GM21381 (cell line): ENCODE measurements at regions not wholly inside any gene's neighbourhood (a gene's known extent, or its start where the extent isn't known, plus 50 kb on each side); places are given as distances from the start of the nearest gene placed in this dataset.

Experiments
- ATAC-seq: cut with Tn5 transposase; IDR thresholded peaks from one replicate; pipeline ENCODE4 v1.9.1; 2021; ENCODE audit warnings: mild to moderate bottlenecking, moderate library complexity; ENCODE audit not compliant: unreplicated experiment

DNA sequence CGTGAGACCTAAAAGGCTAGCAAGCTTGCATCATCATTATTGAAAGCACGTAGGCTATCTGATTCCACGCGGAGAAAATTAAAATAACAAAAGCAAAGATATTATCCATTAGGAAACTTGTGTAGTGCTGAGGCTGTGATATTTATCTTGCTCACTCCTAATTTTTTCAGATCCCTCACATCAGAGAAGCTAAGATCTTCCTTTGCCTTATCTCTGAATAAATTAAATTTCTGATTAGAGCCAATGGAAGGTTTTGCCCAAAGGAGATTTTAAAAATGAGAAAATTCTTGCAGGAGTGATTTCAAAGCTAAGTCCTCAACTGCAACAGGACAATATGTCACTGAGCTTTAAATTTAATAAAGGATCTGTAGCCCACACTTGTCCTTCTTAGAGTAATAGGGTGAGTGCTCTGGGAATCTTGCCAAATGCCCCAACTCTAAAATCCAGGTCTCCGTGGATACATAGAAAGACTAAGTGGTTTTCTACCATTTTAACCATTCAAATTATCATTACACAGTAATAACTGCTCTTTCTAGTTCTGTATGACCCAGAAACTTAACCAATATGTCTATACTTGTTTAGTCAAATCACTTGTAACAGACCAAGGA lies 295.0 kb downstream of the CAAP1 start:
- no peak for ATAC-seq

GRCh38 chr9:26579056-26579455 lies 313.5 kb downstream of the CAAP1 start:
- no peak for ATAC-seq

- no peak for ATAC-seq
Observed at GRCh38 chr9:26574898-26575440, 317.6 kb downstream of the CAAP1 start.

DNA sequence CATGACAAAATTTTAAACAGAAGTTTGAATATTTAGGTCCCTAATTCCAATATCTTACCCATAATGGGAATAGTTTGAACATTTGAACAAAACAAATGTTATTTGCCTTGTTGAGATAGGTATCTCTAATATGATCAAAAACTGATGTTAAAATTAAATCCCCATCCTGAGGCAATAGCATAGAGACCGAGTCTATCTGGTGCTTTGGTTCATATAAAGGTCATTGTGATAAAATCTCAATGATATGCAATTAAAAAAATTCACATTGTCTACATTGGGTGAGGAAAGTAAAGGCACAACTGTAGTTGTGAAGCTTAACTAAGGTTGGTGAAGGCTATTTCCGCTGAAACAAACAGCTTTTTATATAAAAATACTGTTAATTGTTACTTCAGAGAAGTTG lies 318.3 kb downstream of the CAAP1 start:
- no peak for ATAC-seq

DNA sequence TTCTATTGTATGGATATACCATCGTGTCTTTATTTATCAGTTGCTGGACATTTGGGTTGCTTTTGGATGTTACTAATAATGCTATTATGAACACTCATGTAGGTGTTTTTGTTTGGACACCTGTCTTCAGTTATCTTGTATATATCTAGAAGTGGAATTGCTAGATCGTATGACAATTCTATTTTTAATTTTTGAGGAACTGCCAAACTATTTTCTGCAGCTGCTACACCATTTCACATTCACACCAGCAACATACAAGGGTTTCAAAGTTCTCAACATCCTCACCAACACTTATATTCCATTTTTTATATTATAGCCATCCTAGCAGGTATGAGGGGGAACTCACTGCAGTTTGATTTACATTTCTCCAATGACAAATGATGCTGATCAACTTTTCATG lies 324.6 kb downstream of the CAAP1 start:
- no peak for ATAC-seq

DNA sequence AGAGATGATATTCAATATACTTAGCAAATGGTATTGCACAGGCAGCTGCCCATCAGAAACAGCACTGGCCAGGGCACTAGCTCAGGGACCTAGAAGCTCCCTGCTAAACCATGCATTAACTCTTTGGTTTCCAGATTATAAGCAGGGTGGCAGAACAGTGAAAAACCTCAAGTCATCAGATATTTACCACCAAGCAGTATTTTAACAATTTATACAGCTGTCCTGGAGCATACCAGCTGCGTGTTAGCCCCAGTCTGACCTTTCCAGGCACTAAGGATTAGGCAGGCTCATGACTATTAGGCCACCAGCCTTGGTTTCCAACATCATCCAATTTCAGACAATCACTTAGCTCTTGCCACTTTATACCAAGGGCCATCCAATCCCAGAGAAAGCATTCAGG lies 326.5 kb downstream of the CAAP1 start:
- no peak for ATAC-seq

- no peak for ATAC-seq
Observed at GRCh38 chr9:26565118-26565517, 327.5 kb downstream of the CAAP1 start.

- ATAC-seq = no peak
Observed at GRCh38 chr9:26562338-26562737, 330.3 kb downstream of the CAAP1 start.

GRCh38 chr9:26561928-26562327 lies 330.7 kb downstream of the CAAP1 start:
- ATAC-seq = no peak

GRCh38 chr9:26559506-26559905 lies 333.1 kb downstream of the CAAP1 start:
- ATAC-seq = no peak

DNA sequence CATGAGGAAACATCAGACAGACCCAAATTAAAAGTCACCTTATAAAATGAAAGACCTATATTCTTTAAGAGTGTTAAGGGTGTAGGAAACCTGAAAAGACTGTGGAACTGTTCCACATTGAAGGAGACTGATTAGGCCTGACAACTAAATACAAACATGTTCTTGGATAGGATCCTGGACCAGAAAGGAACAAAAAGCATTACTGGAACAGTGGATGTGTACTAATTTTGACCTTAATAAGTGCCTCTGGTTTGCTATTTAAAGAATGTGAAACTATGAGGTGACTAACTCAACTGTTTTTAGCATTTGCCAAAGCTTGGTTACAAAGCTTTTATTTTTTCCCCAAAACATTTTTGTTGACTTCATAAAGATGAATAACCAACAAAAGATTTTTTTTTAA lies 340.6 kb downstream of the CAAP1 start:
- ATAC-seq = no peak

- ATAC-seq = no peak
Observed at GRCh38 chr9:26551451-26551850, 341.2 kb downstream of the CAAP1 start.

GRCh38 chr9:26548781-26549290 lies 343.8 kb downstream of the CAAP1 start:
- ATAC-seq = no peak

- no peak for ATAC-seq
Observed at GRCh38 chr9:26539867-26540493, 352.6 kb downstream of the CAAP1 start.

GRCh38 chr9:26537211-26537610 lies 355.4 kb downstream of the CAAP1 start:
- ATAC-seq = no peak

GRCh38 chr9:26535151-26535550 lies 357.5 kb downstream of the CAAP1 start:
- ATAC-seq = no peak

DNA sequence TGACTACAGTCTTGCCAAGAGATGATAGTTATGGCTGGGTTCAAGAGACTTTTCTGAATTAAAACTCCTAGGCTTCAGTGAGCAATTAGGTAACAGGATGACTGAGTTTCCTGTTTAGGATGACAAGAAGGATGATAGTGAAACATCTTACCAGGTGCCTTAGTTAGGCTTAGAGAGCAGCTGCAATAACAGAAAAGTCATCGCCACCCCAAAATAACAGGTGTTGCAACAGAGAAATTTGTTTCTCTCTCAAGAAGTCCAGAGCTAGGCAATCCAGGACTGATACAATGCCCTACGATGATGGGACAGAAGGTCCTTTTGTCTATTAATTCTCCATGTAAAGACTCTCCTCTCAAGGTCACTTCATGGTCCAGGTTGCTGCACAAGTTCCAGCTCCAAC lies 361.8 kb downstream of the CAAP1 start:
- ATAC-seq = no peak

DNA sequence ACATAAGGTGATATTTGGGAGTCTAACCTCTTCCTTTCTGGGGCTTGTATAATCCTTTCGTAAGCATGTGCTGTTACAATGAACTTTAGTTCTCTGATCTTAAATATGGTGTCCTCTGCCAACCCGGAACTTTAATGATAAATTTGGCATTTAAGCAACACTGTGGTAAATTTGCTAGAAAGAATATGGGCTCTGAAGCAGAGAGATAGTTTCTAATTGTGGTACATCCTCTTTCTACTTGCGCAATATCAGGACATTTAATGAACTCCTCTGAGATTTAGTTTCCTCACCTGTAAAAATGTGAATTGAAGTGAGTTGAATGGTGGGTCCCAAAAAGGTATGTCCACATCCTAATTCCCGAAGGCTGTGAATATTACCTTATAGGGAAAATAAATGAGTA lies 364.7 kb downstream of the CAAP1 start:
- ATAC-seq = no peak

DNA sequence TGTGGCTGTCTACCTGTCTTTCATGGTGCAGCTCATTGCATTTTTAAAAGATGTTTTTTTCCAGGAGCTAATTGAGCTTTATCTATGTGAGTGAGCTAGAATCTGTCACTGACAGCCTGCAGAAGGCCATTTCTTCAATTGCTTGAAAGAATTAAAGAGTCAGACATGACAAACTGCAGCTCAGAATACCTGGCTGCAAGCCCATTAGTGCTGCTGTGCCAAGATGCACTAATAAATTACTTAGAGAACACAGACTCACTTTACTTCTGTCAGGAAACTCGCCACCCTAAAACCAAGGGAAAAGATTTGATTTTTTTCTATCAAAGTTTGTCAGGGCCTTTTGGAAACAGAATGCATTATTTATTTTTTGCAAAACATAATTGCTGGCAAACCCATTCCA lies 368.3 kb downstream of the CAAP1 start:
- no peak for ATAC-seq

DNA sequence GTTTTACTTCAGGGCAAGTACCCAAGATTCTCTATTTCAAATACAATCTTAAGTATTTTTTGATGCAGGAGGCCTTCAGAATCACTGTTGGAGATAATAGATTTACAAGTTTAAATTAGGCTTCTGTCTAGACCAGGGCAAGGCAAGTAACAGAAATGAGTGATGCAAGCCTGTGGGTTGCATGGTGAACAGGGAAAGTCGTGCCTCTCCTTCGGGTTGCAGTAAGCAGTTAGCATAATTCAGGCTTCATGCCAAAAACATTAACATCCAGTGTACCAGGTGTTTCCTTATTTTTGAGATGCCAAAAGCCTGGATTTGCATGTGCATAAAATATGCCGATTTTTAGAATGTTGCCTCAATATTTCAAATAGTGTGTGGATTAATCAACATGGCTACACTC lies 369.0 kb downstream of the CAAP1 start:
- no peak for ATAC-seq

DNA sequence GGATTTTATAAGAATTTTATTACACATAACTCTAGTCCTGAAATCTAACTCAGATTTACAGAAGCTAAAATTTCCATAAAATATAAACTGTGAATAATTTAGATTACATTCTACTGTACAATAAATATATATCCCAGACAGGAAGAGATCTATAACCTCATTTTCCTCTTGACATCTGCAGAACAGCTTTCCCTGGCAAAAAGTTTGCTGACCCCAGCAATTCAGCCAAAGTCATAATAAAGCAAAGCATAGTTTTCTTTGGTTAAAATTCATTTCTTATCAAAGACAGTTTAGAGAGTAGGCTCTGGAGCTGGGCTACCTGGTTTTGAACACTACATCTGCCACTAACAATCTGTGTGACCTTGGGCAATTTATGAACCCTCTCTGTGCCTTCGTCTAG lies 372.5 kb downstream of the CAAP1 start:
- no peak for ATAC-seq

DNA sequence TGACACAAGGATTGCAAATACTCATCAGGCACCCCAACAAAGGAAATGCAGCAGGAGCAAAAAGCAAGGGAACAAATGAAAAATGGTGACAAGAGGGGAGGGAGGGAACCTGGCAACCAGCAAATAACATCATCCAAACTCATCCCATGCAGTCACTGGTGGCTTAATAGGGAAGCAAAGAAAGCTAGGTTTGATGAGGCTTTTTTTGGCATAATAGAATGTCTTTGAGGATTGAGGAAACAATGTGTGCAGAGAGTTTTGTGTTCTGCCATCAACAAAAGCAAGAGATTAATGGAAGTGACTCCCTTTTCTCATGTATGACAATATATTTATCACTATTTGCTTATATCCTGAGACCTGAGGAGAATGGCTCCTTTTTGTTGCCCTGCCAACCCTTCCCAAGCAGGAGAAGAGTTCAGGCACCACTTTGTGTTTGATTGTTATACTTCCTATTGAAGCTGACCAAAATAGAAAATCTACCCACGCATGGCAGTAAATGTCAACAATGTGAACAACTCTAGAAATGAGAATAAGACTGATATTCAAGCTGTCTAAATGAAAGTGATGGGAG lies 375.7 kb downstream of the CAAP1 start:
- no peak for ATAC-seq
